ENCODE measurements at regions not wholly inside any gene's neighbourhood (a gene's known extent, or its start where the extent isn't known, plus 50 kb on each side); places are given as distances from the start of the nearest gene placed in this dataset.
"Not testable (repeated sequence)": the region's sequence is repeated elsewhere in the genome, so short reads cannot be mapped to it uniquely, and the experiment has no call there.

GRCh38 chr9:36521148-36521547 lies 51.5 kb upstream of the MELK start:
- no peak for DNase-seq

DNA sequence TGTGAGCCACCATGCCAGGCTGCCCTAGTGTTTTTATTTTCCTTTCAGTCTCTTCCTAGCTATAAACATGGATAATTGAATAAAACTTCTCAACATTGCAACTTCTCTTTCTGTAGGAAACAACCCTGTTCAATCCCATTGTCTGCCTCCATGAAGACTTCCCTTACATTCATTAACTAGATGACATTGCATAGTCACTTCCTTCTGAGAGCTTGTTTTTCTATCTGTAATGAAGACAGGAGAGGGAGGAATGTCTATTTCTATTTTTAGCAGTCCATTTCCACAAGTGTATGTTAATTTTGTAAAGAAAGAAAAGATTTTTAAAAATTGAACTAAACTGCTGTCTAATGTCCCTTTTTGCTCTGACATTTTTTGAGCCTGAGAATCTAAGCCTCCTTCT lies 55.6 kb upstream of the MELK start:
- DNase-seq = no peak

GRCh38 chr9:36504156-36504555 lies 68.5 kb upstream of the MELK start:
- DNase-seq = no peak

- DNase-seq = no peak
These were observed 69.3 kb upstream of the MELK start for GRCh38 chr9:36503172-36504088.

- no peak for DNase-seq
These were observed 71.0 kb upstream of the MELK start for GRCh38 chr9:36501727-36502126.

DNA sequence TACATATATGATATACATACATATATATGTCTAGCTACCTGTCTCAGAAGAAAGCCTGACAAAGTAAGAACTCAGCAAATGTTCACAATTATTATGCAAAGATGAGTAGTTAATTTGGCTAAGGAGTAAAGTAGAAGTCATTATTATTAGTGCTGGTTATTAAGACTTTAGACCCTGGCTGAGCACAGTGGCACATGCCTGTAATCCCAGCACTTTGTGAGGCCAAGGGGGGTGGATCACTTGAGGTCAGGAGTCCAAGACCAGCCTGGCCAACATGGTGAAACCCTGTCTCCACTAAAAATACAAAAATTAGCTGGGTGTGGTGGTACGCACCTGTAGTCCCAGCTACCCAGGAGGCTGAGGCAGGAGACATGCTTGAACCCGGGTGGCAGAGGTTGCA lies 71.8 kb upstream of the MELK start:
- DNase-seq = not testable (repeated sequence)

DNA sequence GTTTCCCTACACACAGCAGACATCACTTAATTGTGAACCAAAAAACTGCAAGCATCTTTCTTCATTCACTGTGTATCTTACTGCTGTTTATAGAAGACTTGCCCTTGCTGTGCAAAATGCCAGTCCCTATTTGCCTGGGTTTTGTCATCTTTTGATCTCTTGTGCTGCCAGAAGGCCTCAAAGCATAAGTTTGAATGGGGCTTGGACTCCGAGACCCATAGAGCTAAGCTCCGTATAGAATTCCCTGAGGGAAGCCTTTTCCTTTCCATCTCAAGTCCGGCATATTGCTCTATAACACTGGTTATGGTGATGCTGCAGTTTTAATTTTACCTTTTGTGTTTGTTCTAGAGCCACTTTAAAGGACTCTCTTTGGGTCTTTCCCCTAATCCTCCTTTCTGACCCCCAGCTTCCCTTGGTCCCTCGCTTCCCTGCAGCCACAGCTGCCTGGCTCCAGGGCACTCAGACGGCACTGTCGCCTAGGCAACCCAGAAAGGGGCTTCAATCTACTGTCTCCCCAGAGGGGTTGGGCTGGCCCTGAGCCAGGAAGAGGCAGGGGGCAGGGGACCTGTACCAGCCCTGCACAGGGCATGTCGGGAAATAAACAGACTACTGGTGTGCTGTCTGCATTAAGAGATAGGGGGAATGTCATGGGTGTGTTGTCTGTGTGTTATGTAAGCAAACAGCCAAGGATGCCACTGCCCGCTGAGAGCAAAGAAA lies 73.4 kb upstream of the MELK start:
- no peak for DNase-seq

DNA sequence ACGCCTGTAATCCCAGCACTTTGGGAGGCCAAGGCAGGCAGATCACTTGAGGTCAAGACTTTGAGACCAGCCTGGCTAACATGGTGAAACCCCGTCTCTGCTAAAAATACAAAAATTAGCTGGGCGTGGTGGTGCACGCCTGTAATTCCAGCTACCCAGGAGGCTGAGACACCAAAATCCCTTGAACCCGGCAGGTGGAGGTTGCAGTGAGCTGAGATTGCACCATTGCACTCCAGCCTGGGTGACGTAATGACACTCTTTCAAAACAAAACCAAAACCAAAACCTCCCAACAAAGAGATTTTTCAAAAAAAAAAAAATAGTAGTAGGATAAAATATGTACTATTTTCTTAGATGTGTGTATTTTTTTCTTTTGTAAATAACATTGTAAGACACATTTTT lies 79.1 kb upstream of the MELK start:
- not testable (repeated sequence) for DNase-seq

GRCh38 chr9:36492865-36493264 lies 79.8 kb upstream of the MELK start:
- DNase-seq = no peak

DNA sequence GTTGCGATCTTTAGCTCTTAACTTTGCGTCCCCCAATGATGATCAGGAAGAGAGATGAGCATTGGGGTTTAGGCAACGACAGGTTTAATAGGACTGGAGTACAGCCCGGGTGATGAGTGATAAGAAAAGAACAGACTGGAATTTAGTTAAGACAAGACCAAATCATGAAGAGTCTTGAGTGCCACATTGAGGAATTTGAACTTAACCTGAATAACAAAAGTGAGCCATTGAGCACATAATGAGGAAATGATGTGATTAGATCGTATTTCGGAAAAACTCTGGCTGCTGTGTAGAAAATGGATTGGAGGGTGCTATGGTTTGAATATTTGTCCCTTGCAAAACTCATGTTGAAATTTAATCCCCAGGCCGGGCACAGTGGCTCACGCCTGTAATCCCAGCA lies 83.2 kb upstream of the MELK start:
- DNase-seq = no peak

- peak; percentile 62 for DNase-seq
These were observed 84.3 kb upstream of the MELK start for GRCh38 chr9:36488389-36488756.

- DNase-seq = peak; percentile 73
These were observed 85.0 kb upstream of the MELK start for GRCh38 chr9:36487482-36488388.

- DNase-seq = peak; percentile 25
These were observed 85.7 kb upstream of the MELK start for GRCh38 chr9:36486933-36487481.

GRCh38 chr9:36486329-36486932 lies 86.3 kb upstream of the MELK start:
- DNase-seq = no peak

DNA sequence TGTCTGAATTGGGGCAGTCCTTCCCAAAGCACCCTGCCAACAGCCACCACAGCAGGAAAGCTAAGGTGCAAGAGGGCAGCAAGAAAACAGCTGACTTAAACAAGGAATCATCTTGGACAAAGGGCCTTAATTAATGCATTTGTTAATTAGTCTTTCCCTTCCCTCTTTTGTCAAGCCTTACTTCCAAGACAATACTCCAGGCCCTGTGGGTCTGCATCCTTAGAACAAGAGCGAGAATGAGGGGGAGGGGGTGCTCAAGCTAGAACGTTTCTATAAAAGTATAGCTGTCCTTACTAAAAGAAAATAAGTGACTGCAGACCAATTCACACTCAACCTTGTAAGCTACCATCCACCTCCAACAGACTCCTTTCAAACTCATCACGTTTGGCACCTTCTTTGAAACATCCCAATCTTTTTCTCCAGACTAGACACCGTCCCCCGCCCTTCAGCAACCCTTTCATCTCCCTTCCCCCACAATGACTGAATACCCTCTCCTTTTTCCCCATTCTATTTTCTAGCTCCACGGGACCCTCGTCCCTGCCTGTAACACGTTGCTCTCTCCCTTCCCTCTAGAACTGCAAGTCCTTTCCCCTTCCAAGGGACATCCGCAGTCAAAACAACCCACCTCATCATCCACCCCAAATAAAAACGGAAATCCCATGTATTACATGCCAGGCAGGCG lies 85.7 kb upstream of the RNF38 start:
- no peak for DNase-seq

GRCh38 chr9:36484124-36484523 lies 84.1 kb upstream of the RNF38 start:
- DNase-seq = no peak

DNA sequence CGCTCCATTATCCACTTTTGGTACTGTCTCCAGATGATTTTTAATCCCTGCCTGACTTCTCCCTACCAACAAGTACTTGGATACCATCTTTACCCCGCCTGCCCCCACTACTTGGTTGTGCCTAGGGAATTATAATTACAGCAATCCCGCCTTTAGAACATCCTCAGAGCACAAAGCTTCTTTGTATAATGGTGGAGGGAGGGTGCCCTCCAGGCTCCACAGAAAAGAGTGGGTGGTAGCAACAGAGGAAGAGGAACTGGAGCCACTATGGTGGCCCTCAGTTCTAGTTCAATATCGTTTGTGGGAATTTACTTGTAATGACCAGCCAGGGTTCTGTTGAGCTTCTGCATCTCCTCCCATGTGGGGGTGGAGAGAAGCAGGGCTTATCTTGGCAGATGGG lies 79.0 kb upstream of the RNF38 start:
- no peak for DNase-seq

GRCh38 chr9:36471359-36471758 lies 71.3 kb upstream of the RNF38 start:
- no peak for DNase-seq

DNA sequence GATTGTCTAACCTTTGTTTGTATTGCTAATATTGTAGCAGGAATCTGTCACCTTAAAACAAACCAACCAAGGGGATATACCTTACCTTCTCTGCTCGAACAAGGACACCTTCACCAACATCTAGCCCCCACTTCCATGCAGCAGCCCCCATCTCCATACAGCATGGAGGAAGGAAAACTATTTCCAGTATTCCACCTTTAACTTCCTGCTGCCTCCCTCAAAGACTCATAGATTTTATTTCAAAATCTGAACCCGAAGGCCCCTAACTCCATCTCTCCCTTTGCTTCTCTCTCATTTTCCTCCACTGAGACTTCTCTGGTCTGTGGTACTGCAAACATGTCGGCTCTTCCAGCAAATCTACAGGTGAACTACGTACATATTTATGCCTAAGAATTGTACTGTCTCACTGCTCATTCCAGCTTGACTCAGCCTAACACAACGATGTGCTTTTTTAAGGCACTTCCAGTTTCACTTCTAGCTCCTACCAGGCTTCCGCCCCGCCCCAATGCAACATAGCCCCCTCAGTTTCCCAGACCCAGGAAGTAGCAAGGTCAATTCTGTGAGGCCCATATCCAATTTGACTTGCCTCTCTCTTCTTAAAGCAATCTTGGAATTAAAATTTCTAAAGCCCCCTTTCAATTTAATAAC lies 70.7 kb upstream of the RNF38 start:
- DNase-seq = peak; percentile 20

GRCh38 chr9:36463467-36463866 lies 63.4 kb upstream of the RNF38 start:
- DNase-seq = no peak

DNA sequence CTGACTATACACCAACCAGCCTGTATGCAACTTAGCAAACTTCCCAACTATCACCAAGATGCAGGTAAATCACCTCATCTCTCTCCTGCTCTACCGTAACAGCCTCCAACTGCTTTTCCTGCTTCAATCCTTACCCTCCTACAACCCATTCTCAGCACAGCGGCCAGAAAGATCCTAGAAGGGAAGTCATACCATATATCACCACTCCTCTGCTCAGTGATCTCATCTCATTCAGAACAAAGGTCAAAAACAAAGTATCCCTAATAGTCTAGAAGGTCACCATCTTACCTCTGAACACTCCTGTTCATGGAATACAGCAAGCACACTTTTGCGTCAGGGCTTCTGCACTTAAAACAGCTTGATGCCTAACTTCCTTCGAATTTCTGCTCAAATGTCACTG lies 62.2 kb upstream of the RNF38 start:
- no peak for DNase-seq

All from KG1 (cell line).